WI38 (cell line): ENCODE measurements at regions not wholly inside any gene's neighbourhood (a gene's known extent, or its start where the extent isn't known, plus 50 kb on each side); places are given as distances from the start of the nearest gene placed in this dataset.

Experiments
- H3K4me3 ChIP-seq: 2 replicates; pipeline ENCODE4 v1.5.1; 2011; ENCODE audit warnings: low read depth, mild to moderate bottlenecking, control low read depth, low read length
- CTCF ChIP-seq: IDR thresholded peaks from 2 replicates; pipeline ENCODE4 v1.5.1; 2012; ENCODE audit warnings: low read depth, mild to moderate bottlenecking, control low read depth, low read length

- no peak for TF ChIP-seq CTCF
- H3K4me3 ChIP-seq, result no peak overlapping the region
Measured at GRCh38 chr5:110894805-110895204, 156.0 kb downstream of the SLC25A46 start.

GRCh38 chr5:110896901-110897300 lies 158.1 kb downstream of the SLC25A46 start:
- H3K4me3 ChIP-seq, result no peak overlapping the region
- TF ChIP-seq CTCF, result no peak

GRCh38 chr5:110899566-110900412 lies 161.0 kb downstream of the SLC25A46 start:
- TF ChIP-seq CTCF, result no peak
- peak overlapping the region; percentile 23 for H3K4me3 ChIP-seq

DNA sequence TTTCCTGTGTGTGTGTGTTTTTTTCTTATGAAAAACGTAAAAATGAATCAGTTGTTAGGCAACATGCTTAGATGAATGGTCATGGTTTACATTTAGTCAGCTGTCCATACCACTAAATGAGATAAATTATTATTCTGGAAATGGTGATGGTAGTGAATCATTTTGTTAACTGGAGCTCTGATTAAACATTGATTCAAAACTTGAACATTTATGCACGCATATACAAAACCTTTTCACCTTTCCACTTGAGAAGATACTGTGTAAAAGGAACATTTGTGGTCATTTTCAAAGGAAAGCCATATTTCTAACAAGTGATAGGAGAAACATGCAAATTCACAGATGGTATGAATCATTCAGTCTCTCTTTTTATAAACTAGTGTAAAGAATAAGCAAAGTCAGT lies 162.0 kb downstream of the SLC25A46 start:
- no peak for TF ChIP-seq CTCF
- no peak overlapping the region for H3K4me3 ChIP-seq

DNA sequence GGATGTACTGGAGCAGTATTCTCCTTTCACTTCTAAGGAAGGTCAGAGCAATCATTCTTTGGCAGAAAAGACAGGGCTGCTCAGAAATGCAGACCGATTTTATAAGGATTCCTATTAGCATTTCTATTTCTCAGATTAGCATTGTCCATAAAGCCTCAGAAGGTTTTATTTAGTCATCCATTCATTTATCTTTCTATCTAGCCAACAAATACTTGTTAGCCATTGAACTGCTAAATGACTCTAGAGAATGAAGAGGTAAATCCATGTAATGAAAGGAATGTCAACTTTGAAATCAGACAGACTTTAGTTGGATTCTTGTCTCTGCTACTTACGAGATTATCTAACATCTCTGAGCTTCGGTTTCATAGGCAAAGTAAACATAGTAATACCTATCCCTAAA lies 165.2 kb downstream of the SLC25A46 start:
- TF ChIP-seq CTCF, result no peak
- no peak overlapping the region for H3K4me3 ChIP-seq

DNA sequence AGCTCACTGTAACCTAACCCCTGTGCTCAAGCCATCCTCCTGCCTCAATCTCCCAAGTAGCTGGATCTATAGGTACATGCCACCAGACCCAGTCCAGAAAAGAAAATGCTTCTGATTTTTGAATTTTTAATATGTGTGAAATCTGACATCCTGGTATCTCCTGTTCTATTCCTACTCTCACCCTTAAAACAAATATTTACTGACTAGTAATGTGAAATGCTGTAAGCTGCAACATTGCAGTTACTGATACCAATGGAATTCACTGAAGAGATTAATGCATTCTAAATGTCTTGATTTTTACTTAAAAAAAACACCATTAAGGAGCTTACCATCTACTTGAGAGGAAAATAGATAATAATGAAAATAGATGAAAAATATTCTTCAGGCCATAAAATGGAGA lies 162.7 kb upstream of the TSLP start:
- TF ChIP-seq CTCF, result no peak
- no peak overlapping the region for H3K4me3 ChIP-seq

- H3K4me3 ChIP-seq, result no peak overlapping the region
- no peak for TF ChIP-seq CTCF
Measured at GRCh38 chr5:110909415-110909814, 162.1 kb upstream of the TSLP start.
